ENCODE measurements at regions not wholly inside any gene's neighbourhood (a gene's known extent, or its start where the extent isn't known, plus 50 kb on each side); places are given as distances from the start of the nearest gene placed in this dataset.
A peak's percentile ranks its signal among the peaks of the same experiment; 100 is the strongest.
"Not testable (repeated sequence)": the region's sequence is repeated elsewhere in the genome, so short reads cannot be mapped to it uniquely, and the experiment has no call there.

GRCh38 chrX:39773923-39774773 is 323.6 kb downstream of the BCOR start:
- DNase-seq = no peak

- no peak for DNase-seq
Measured at GRCh38 chrX:39774774-39775328, 322.9 kb downstream of the BCOR start.

GRCh38 chrX:39777623-39778025 is 320.1 kb downstream of the BCOR start:
- DNase-seq = no peak

GRCh38 chrX:39779952-39780783 is 317.6 kb downstream of the BCOR start:
- no peak for DNase-seq

GRCh38 chrX:39782276-39782675 is 315.5 kb downstream of the BCOR start:
- DNase-seq = no peak

- DNase-seq = no peak
Measured at GRCh38 chrX:39787999-39788398, 309.8 kb downstream of the BCOR start.

- DNase-seq = no peak
Measured at GRCh38 chrX:39788521-39788920, 309.2 kb downstream of the BCOR start.

- no peak for DNase-seq
Measured at GRCh38 chrX:39791691-39792090, 306.1 kb downstream of the BCOR start.

- no peak for DNase-seq
Measured at GRCh38 chrX:39795605-39796004, 302.2 kb downstream of the BCOR start.

- DNase-seq = no peak
Measured at GRCh38 chrX:39796856-39797255, 300.9 kb downstream of the BCOR start.

- DNase-seq = not testable (repeated sequence)
Measured at GRCh38 chrX:39798488-39798887, 299.3 kb downstream of the BCOR start.

GRCh38 chrX:39802354-39802753 is 295.4 kb downstream of the BCOR start:
- DNase-seq = no peak

- no peak for DNase-seq
Measured at GRCh38 chrX:39802908-39803307, 294.9 kb downstream of the BCOR start.

- DNase-seq = no peak
Measured at GRCh38 chrX:39805022-39805421, 292.7 kb downstream of the BCOR start.

GRCh38 chrX:39805825-39806224 is 291.9 kb downstream of the BCOR start:
- no peak for DNase-seq

- DNase-seq = peak; percentile 87
Measured at GRCh38 chrX:39808471-39808917, 289.3 kb downstream of the BCOR start.

- DNase-seq = peak; percentile 67
Measured at GRCh38 chrX:39809331-39809730, 288.4 kb downstream of the BCOR start.

- no peak for DNase-seq
Measured at GRCh38 chrX:39810901-39811300, 286.9 kb downstream of the BCOR start.

- DNase-seq = no peak
Measured at GRCh38 chrX:39811376-39811775, 286.4 kb downstream of the BCOR start.

- DNase-seq = peak; percentile 50
Measured at GRCh38 chrX:39813631-39814277, 284.0 kb downstream of the BCOR start.

- peak; percentile 10 for DNase-seq
Measured at GRCh38 chrX:39814391-39814790, 283.4 kb downstream of the BCOR start.

- no peak for DNase-seq
Measured at GRCh38 chrX:39815631-39816030, 282.1 kb downstream of the BCOR start.
